Pancreas (tissue), 10 donors: ENCODE measurements at regions not wholly inside any gene's neighbourhood (a gene's known extent, or its start where the extent isn't known, plus 50 kb on each side); places are given as distances from the start of the nearest gene placed in this dataset.

Experiments used
- ATAC-seq, 4 donors: fragments of 200-7000 bp; cut with Tn5 transposase; one replicate each; pipeline versions ENCODE4 v1.8.0 to v1.9.1; 2020; ENCODE audit warnings: mild to moderate bottlenecking in 4 of 4, moderate library complexity in 4 of 4
- DNase-seq, 6 donors: peaks; one replicate each; pipeline ENCODE4 v3.0.0-alpha.2; 2020
- FAIRE-seq: peaks from 2 replicates; lab custom pipeline; 2012; peaks lifted over from hg19 to GRCh38; lab: Jason Lieb, UNC
- H3K27ac ChIP-seq, 4 donors: fragments of 200-600 bp; sonication (generic); 1 replicate in 3 of 4; 2 replicates in 1 of 4; pipeline versions ENCODE4 v1.5.0 to v1.8.0; 2020
- H3K27me3 ChIP-seq, 4 donors: fragments of 200-600 bp; one replicate each; pipeline ENCODE4 v1.8.0; 2021
- H3K36me3 ChIP-seq, 3 donors: fragments of 200-600 bp; sonication (generic) in 1 of 3; one replicate each; pipeline versions ENCODE4 v1.5.0 to v1.8.0; 2020 to 2021
- H3K4me1 ChIP-seq, 3 donors: fragments of 200-600 bp; one replicate each; pipeline ENCODE4 v1.8.0; 2021
- H3K4me3 ChIP-seq, 4 donors: fragments of 200-600 bp; sonication (generic) in 2 of 4; one replicate each; pipeline versions ENCODE4 v1.5.0 to v1.8.0; 2020 to 2021
- H3K9me3 ChIP-seq, 4 donors: fragments of 200-600 bp; one replicate each; pipeline ENCODE4 v1.8.0; 2021
- CTCF ChIP-seq, 4 donors: fragments of 200-600 bp; sonication (generic) in 3 of 4; IDR thresholded peaks; one replicate each; pipeline versions ENCODE4 v1.5.0 to v1.8.0; 2021; ENCODE audit warnings: antibody characterized with exemption in 4 of 4
- WGBS, 2 donors: extraction: QIAGEN DNeasy Blood & Tissue Kit; methylation state at CpG; one replicate each; pipeline ENCODE4 v1.1.7; 2013; 5-methylcytosine and 5-hydroxymethylcytosine counted together
- intact Hi-C, 3 donors: fragments of 100-400 bp; cut with DNase I; formaldehyde crosslinking; loops; one replicate each; pipeline versions ENCODE4 v1.11.1 to v1.14.2; 2022
- donor health status: healthy with polysubstance abuse.
- donor health status: DM: no; HTN: no; CAD: no; lungs with moderate emphysema.
- donor health status: DM: no; HTN: no; CAD: no.
- donor health status: control.
- donor health status: control.
- donor health status: Bipolar disorder and iron deficiency.
- donor health status: DM: yes; HTN: yes; CAD: no.
- donor health status: DM: no; HTN: no; CAD: no.
- donor health status: DM: no; HTN: no; CAD: no.
- donor health status: DM: yes; HTN: yes; CAD: no.

- Histone ChIP-seq H3K36me3 (no peaks in the 10 kb centered on the region), H3K27me3 (no peaks in the 10 kb centered on the region), H3K4me3 (no peak overlapping the region), H3K9me3 (no peaks in the 10 kb centered on the region), H3K4me1 (no peaks in the 10 kb centered on the region), H3K27ac (no peak overlapping the region)
- TF ChIP-seq CTCF (IDR thresholded peaks at IDR 0.05), result no peak
- WGBS, 2 donors, result 9 to 17% methylated on average over 5 of the region's 5 CpGs
- DNase-seq (no peak), ATAC-seq (peak in 1 of 4 donors; percentile 37), FAIRE-seq (no peak)
- intact Hi-C loops, result no loop called here
Measured at GRCh38 chr4:107304699-107305286, 268.7 kb upstream of the DKK2 start.

GRCh38 chr4:107299646-107300045 lies 263.5 kb upstream of the DKK2 start:
- Histone ChIP-seq H3K36me3 (no peaks in the 10 kb centered on the region), H3K9me3 (no peaks in the 10 kb centered on the region), H3K4me1 (no peaks in the 10 kb centered on the region), H3K27me3 (no peaks in the 10 kb centered on the region), H3K27ac (no peak overlapping the region), H3K4me3 (no peak overlapping the region)
- DNase-seq, result no peak
- WGBS, 2 donors, result 92 to 93% methylated on average over 2 of the region's 2 CpGs
- no peak for TF ChIP-seq CTCF (IDR thresholded peaks at IDR 0.05)
- no peak for FAIRE-seq
- ATAC-seq, result no peak
- intact Hi-C loops, result no loop called here

GRCh38 chr4:107292979-107293378 lies 256.9 kb upstream of the DKK2 start:
- no peak for TF ChIP-seq CTCF (IDR thresholded peaks at IDR 0.05)
- no peaks in the 10 kb centered on the region for H3K36me3 ChIP-seq
- DNase-seq, result no peak
- no peak for FAIRE-seq
- no peaks in the 10 kb centered on the region for H3K4me1 ChIP-seq
- ATAC-seq, result no peak
- no peaks in the 10 kb centered on the region for H3K27me3 ChIP-seq
- 67 to 83% methylated on average over 4 of the region's 4 CpGs for WGBS, 2 donors
- intact Hi-C loops, result no loop called here
- no peaks in the 10 kb centered on the region for H3K9me3 ChIP-seq
- H3K4me3 ChIP-seq, result no peak overlapping the region
- no peak overlapping the region for H3K27ac ChIP-seq

GRCh38 chr4:107283587-107284559 lies 247.8 kb upstream of the DKK2 start:
- WGBS, 2 donors, result 32 to 47% methylated on average over 4 of the region's 4 CpGs
- no peak overlapping the region for H3K4me3 ChIP-seq
- no peaks in the 10 kb centered on the region for H3K36me3 ChIP-seq
- no peaks in the 10 kb centered on the region for H3K9me3 ChIP-seq
- H3K4me1 ChIP-seq, result no peaks in the 10 kb centered on the region
- intact Hi-C loops, result no loop called here
- H3K27me3 ChIP-seq, result no peaks in the 10 kb centered on the region
- TF ChIP-seq CTCF (IDR thresholded peaks at IDR 0.05), result no peak
- ATAC-seq (no peak), FAIRE-seq (no peak), DNase-seq (no peak)
- no peak overlapping the region for H3K27ac ChIP-seq

GRCh38 chr4:107279733-107280132 lies 243.6 kb upstream of the DKK2 start:
- FAIRE-seq, result no peak

More at GRCh38 chr4:107279733-107280132, 243.6 kb upstream of the DKK2 start:
- intact Hi-C loops, result no loop called here
- DNase-seq, result no peak
- H3K27me3 ChIP-seq, result no peaks in the 10 kb centered on the region
- no peaks in the 10 kb centered on the region for H3K9me3 ChIP-seq
- no peak overlapping the region for H3K4me3 ChIP-seq
- ATAC-seq, result no peak
- H3K27ac ChIP-seq, result no peak overlapping the region
- TF ChIP-seq CTCF (IDR thresholded peaks at IDR 0.05), result no peak
- no peaks in the 10 kb centered on the region for H3K36me3 ChIP-seq
- H3K4me1 ChIP-seq, result no peaks in the 10 kb centered on the region
